22Rv1 (cell line): ENCODE measurements at regions not wholly inside any gene's neighbourhood (a gene's known extent, or its start where the extent isn't known, plus 50 kb on each side); places are given as distances from the start of the nearest gene placed in this dataset.
"Not testable (repeated sequence)": the region's sequence is repeated elsewhere in the genome, so short reads cannot be mapped to it uniquely, and the experiment has no call there.

Experiments
- H3K27ac ChIP-seq: fragments of 450-650 bp; 2 replicates; pipeline ENCODE4 v1.5.1; 2017
- ZFX ChIP-seq: fragments of 450-650 bp; IDR thresholded peaks from 2 replicates; pipeline ENCODE4 v1.6.1; 2017; ENCODE audit warnings: antibody characterized with exemption, borderline replicate concordance
- TF ChIP-seq, protein P1 (sequence below): fragments of 450-650 bp; IDR thresholded peaks from 2 replicates; pipeline ENCODE4 v1.5.1; 2017; ENCODE audit warnings: mild to moderate bottlenecking

DNA sequence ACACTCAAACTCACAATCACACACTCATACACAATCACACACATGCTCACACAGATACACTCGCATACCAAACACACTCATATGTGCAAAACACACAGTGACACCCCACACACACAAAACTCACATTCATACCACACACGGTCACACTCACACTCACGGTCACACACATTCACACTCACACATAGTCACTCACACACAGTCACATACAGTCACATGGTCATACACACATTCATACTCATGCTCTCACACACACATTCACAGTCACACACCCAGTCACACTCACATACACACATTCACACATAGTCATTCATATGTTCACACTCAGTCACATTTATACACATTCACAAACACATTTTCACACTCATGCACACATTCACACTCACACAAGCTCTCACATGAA lies 296.0 kb upstream of the RNF32 start:
- H3K27ac ChIP-seq = no peak overlapping the region
- TF ChIP-seq, protein P1, sequence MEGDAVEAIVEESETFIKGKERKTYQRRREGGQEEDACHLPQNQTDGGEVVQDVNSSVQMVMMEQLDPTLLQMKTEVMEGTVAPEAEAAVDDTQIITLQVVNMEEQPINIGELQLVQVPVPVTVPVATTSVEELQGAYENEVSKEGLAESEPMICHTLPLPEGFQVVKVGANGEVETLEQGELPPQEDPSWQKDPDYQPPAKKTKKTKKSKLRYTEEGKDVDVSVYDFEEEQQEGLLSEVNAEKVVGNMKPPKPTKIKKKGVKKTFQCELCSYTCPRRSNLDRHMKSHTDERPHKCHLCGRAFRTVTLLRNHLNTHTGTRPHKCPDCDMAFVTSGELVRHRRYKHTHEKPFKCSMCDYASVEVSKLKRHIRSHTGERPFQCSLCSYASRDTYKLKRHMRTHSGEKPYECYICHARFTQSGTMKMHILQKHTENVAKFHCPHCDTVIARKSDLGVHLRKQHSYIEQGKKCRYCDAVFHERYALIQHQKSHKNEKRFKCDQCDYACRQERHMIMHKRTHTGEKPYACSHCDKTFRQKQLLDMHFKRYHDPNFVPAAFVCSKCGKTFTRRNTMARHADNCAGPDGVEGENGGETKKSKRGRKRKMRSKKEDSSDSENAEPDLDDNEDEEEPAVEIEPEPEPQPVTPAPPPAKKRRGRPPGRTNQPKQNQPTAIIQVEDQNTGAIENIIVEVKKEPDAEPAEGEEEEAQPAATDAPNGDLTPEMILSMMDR = no peak
- TF ChIP-seq ZFX = no peak

GRCh38 chr7:156334636-156335035 lies 305.9 kb upstream of the RNF32 start:
- H3K27ac ChIP-seq = no peak overlapping the region
- no peak for TF ChIP-seq ZFX

GRCh38 chr7:156327916-156328315 lies 312.7 kb upstream of the RNF32 start:
- H3K27ac ChIP-seq = no peak overlapping the region
- TF ChIP-seq, protein P1 = no peak
- TF ChIP-seq ZFX = no peak

DNA sequence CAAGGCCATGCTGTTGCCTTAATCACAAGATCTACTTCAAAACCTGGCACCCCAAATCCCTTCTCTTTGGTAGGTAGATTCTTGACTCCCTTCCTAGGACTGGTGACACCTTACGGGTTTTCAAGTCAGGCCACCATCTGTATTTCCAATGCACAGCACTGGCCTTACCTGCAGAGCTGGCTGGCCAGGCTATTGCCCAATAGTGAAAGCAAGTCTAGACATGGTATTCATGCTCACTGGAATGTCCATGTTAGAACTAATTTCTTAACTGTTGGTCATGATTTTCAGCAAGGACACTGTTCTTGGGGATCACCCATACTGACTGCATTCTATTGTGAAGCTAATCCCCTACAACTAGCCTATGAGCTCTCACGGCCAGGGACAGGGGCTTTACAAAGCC lies 313.1 kb upstream of the RNF32 start:
- no peak overlapping the region for H3K27ac ChIP-seq
- TF ChIP-seq, protein P1 = no peak
- no peak for TF ChIP-seq ZFX

GRCh38 chr7:156324201-156324600 lies 316.4 kb upstream of the RNF32 start:
- H3K27ac ChIP-seq = no peak overlapping the region

GRCh38 chr7:156321430-156321829 lies 319.1 kb upstream of the RNF32 start:
- not testable (repeated sequence) for H3K27ac ChIP-seq

More at GRCh38 chr7:156324201-156324600, 316.4 kb upstream of the RNF32 start:
- TF ChIP-seq, protein P1 = no peak
- TF ChIP-seq ZFX = no peak

GRCh38 chr7:156318926-156319325 lies 321.6 kb upstream of the RNF32 start:
- no peak for TF ChIP-seq ZFX
- TF ChIP-seq, protein P1 = no peak
- H3K27ac ChIP-seq = no peak overlapping the region

GRCh38 chr7:156318426-156318825 lies 322.1 kb upstream of the RNF32 start:
- H3K27ac ChIP-seq = no peak overlapping the region
- TF ChIP-seq ZFX = no peak
- TF ChIP-seq, protein P1 = no peak
